Spleen (tissue), 7 donors: ENCODE measurements at regions not wholly inside any gene's neighbourhood (a gene's known extent, or its start where the extent isn't known, plus 50 kb on each side); places are given as distances from the start of the nearest gene placed in this dataset.

Experiments used
- CTCF ChIP-seq, 11 experiments: fragments of 200-600 bp in 7 of 11; fragments of 450-650 bp in 4 of 11; sonication (generic) in 4 of 11; IDR thresholded peaks in 8 of 11; conservative IDR thresholded peaks in 3 of 11; 1 replicate in 7 of 11; 2 replicates in 4 of 11; pipeline versions ENCODE4 v1.4.0 to v1.8.0; 2016 to 2021; ENCODE audit warnings: antibody characterized with exemption in 11 of 11, inconsistent platforms in 4 of 11, mild to moderate bottlenecking in 1 of 11
- POLR2A ChIP-seq, 3 donors: fragments of 450-650 bp; IDR thresholded peaks; one replicate each; pipeline ENCODE4 v1.5.1; 2017; ENCODE audit warnings: antibody characterized with exemption in 3 of 3, mild to moderate bottlenecking in 1 of 3
- donor health status: DM: no; HTN: no; CAD: no; lungs with moderate emphysema.
- donor health status: DM: no; HTN: no; CAD: no.
- donor health status: DM: no; HTN: no; CAD: no.

- TF ChIP-seq CTCF (IDR thresholded peaks at IDR 0.05 in 8 of 11, conservative IDR thresholded peaks at IDR 0.05 in 3 of 11) (no peak), POLR2A (IDR thresholded peaks at IDR 0.05) (no peak)
Observed at GRCh38 chr2:14454202-14454601, 178.3 kb upstream of the LRATD1 start.
